DMS 273 (cell line): ENCODE measurements at regions not wholly inside any gene's neighbourhood (a gene's known extent, or its start where the extent isn't known, plus 50 kb on each side); places are given as distances from the start of the nearest gene placed in this dataset.
A peak's percentile ranks its signal among the peaks of the same experiment; 100 is the strongest.
"Not testable (repeated sequence)": the region's sequence is repeated elsewhere in the genome, so short reads cannot be mapped to it uniquely, and the experiment has no call there.

Source experiments
- DNase-seq: peaks from one replicate; lab custom pipeline; 2025; ENCODE audit not compliant: unreplicated experiment; lab: John Stamatoyannopoulos, UW

DNA sequence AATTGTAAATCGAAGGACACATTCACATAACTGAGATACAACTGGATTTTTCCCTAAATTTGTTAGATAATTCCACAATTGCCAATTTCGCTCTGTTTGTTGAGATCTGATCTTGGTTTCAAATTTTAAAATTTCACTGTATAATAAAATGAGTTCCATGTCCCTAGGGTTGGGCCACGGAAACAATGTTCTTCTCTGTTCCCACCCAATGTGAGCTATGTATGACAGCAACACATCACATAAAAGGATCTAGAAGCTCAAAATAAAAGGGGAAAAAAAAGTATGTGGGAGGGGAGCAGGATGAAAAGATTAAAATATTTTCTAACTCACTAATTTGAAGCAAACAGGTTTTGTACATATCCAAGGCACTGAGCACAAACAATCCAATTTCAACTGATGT is 287.8 kb upstream of the MKLN1 start:
- DNase-seq, result no peak

- peak; percentile 88 for DNase-seq
Measured at GRCh38 chr7:131040467-131040932, 287.2 kb upstream of the MKLN1 start.

- not testable (repeated sequence) for DNase-seq
Measured at GRCh38 chr7:131041012-131041695, 286.5 kb upstream of the MKLN1 start.

GRCh38 chr7:131042269-131043160 is 285.2 kb upstream of the MKLN1 start:
- DNase-seq, result peak; percentile 35

GRCh38 chr7:131045526-131045925 is 282.1 kb upstream of the MKLN1 start:
- DNase-seq, result no peak

DNA sequence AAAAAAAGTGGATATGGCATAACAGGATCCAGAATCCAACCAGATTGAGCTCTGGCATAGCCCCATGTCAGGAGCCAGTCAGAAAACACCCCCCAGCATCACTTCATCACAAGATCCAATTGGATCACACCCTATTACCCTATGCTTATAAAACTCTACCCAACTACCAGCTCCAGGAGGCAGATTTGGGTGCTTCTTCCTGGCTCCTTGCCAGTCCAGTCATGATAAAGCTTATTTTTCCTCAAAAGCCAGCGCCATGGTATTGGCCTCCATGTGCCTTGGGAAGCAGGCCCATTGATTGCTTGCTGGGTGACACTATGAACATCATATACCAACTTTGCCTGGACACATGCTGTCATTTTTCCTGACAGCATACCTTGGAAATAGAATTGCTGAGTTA is 281.4 kb upstream of the MKLN1 start:
- DNase-seq, result no peak

DNA sequence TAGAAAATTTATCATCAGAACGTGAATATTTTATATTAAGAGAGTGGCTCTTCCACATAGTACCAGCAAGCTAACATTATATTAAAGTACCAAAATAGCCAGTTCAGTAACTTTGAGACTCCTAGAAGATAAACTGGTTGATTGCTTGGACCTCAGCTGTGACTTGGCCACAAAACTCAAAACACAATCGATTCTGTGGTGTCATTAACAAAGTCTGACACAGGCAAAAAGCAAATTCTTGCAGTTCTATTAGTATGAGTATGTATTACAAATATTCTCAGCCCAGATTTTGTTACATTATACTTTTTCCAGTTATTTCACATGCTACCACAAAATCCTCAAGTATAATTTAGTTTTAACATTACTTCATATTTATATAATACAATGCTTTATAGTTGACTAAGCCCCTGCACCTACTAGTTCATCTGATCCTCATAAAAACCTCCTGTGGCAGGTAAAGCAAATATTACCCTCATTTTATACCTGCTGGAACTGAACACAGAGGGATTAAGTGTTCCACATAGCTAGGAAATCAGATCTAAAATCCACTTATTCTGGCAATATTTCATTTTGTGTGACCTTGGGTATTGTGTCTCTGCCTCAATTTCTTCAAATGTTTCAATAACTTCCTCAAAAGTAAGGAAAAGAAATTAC is 279.9 kb upstream of the MKLN1 start:
- no peak for DNase-seq

- DNase-seq, result no peak
Measured at GRCh38 chr7:131051304-131051703, 276.4 kb upstream of the MKLN1 start.

DNA sequence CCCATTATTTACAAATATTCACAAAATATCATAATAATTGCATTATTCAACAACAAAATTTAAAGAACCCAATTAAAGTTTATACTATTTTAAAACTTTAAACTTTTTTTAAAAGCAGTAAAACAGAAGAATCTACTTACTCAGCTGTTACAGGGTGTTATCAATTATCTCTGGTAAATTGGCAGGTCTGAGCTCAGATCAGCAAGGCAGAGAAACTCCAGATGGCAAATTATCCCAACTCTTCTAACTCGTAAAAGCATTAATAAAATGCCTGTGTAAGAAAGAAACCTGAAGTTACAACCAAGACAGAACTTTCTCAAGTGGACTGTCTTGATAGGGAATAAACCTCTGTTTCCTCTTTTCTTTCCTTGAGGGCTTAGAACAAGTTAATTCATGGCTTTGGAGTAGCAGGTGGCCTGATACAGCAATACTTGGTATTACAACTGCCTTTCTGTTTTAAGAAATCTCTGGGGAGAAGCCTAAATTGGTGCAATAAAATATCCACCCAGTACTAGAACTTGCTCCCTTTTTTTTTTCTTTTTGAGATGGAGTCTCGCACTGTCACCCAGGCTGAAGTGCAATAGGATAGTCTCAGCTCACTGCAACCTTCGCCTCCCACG is 275.3 kb upstream of the MKLN1 start:
- DNase-seq, result peak; percentile 75

DNA sequence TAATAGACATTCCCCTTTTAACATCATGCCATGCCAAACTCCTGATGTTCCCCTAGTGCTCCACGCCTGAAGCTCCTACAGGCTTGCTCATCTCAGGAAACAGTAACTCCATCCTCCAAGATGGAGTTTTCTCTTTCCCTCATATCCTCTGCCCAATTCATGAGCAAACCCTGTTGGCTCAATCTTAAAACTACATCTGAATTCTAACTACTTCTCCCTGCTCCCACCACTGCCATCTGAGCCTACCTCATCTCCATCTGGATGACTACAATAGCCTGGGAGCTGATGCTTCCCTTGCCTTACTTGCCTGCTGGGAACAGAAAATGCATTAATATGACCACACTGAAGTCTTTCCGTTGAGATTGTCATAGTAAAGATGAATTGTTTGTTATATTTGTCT is 271.7 kb upstream of the MKLN1 start:
- DNase-seq, result peak; percentile 53

GRCh38 chr7:131057015-131057793 is 270.5 kb upstream of the MKLN1 start:
- DNase-seq, result no peak

DNA sequence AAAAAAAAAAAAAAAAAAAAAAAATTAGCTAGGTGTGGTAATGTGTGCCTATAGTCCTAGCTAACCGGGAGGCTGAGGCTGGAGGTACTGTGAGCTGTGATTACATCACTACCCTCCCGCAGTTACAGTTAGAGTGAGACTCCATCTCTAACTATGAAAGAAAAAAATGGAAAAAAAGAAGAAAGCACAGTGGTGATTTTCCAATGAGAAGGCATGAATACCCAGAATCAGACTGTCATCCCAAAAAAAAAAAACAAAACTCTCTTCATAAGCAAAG is 269.9 kb upstream of the MKLN1 start:
- DNase-seq, result no peak

- DNase-seq, result not testable (repeated sequence)
Measured at GRCh38 chr7:131058561-131059288, 269.0 kb upstream of the MKLN1 start.

DNA sequence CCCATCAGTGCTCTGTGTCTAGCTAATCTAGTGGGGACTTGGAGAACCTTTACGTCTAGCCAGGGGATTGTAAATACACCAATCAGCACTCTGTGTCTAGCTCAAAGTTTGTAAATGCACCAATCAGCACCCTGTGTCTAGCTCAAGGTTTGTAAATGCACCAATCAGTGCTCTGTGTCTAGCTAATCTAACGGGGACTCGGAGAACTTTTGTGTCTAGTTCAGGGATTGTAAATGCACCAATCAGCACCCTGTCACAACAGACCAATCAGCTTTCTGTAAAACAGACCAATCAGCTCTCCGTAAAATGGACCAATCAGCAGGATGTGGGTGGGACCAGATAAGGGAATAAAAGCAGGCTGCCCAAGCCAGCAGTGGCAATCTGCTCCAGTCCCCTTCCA is 268.3 kb upstream of the MKLN1 start:
- DNase-seq, result not testable (repeated sequence)

DNA sequence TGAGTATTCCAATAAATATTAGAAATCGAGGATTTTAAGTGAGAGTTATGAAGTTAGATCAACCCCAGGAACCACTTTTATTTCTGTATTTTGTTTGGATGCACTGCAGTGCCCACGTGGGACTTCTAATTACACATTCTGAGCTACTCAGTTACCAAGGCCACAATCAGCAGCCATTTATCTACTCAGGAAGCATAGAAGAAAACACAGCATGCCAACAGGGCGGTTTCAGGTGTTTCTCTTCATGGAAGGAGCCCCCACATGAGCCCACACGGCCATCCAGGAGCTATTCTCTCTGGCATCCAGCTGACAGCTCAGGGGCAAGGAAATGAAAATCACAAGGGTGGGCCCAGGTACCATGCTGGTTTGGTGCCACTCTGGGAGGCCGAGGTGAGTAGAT is 266.5 kb upstream of the MKLN1 start:
- no peak for DNase-seq

DNA sequence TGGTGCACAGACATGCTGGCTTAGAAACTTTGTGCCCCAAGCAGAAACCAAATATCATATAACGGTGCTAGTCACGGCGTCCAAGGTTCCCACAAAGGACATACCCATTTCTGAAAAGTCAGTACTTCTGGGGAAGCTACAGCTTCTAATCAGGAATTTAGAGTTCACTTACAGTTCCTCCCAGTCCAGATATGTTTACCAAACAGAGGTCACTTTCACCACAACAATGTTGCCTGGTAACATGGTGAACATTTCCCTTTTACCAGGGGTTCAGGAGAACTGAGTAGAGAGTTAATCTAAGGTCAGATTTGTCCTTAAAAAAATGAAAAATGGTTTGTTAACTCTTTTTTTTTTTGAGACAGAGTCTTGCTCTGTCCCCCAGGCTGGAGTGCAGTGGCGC is 265.9 kb upstream of the MKLN1 start:
- no peak for DNase-seq

- no peak for DNase-seq
Measured at GRCh38 chr7:131066635-131067034, 261.0 kb upstream of the MKLN1 start.

GRCh38 chr7:131067220-131067619 is 260.5 kb upstream of the MKLN1 start:
- DNase-seq, result no peak

GRCh38 chr7:131068604-131069021 is 259.1 kb upstream of the MKLN1 start:
- peak; percentile 42 for DNase-seq
